ENCODE measurements at regions not wholly inside any gene's neighbourhood (a gene's known extent, or its start where the extent isn't known, plus 50 kb on each side); places are given as distances from the start of the nearest gene placed in this dataset.
"Not testable (repeated sequence)": the region's sequence is repeated elsewhere in the genome, so short reads cannot be mapped to it uniquely, and the experiment has no call there.

DNA sequence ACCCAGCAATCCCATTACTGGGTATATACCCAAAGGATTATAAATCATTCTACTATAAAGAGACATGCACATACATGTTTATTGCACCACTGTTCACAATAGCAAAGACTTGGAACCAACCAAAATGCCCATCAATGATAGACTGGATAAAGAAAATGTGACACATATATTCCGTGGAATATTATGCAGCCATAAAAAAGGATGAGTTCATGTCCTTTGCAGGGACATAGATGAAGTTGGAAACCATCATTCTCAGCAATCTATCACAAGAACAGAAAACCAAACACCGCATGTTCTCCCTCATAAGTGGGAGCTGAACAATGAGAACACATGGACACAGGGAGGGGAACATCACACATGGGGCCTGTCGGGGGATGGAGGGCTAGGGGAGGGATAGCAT lies 113.2 kb upstream of the PRSS1 start:
- not testable (repeated sequence) for DNase-seq

- DNase-seq = no peak
Observed at GRCh38 chr7:142632271-142633134, 116.8 kb upstream of the PRSS1 start.

GRCh38 chr7:142629588-142630260 lies 119.5 kb upstream of the PRSS1 start:
- DNase-seq = no peak

DNA sequence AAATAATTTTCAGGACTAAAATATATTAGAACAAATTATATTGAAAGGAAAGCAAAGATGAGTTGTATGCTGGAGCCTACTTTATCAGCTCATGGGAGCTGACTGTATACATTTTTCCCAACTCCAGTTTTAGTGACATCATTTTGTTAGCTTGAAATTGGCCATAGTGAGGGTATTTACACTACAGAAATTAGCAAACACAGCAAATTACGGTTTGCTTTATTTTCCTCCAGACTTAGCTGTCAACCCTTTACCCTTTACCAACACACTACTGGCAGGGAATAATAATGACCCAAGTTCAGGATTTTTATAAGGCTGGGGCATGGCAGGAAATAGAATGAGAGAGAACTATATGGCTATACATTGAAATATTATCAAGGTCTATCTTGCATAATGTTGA lies 120.3 kb upstream of the PRSS1 start:
- no peak for DNase-seq

DNA sequence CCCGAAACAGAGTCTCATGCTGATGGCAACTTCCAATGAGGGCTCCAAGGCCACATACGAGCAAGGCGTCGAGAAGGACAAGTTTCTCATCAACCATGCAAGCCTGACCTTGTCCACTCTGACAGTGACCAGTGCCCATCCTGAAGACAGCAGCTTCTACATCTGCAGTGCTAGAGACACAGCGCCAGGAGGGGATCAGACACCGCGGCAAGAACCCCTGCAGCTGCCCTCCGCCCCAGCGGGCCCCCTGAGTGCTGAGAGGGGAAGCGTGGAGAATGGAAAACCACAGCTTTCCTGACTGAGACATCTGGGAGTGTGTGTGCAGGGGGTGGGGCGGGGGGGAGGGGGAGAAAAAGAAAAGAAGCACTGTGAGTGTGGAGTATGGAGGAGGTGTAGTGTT lies 122.0 kb upstream of the PRSS1 start:
- DNase-seq = not testable (repeated sequence)

- no peak for DNase-seq
Observed at GRCh38 chr7:142626420-142627035, 122.7 kb upstream of the PRSS1 start.

GRCh38 chr7:142625216-142625615 lies 124.1 kb upstream of the PRSS1 start:
- DNase-seq = not testable (repeated sequence)

- DNase-seq = no peak
Observed at GRCh38 chr7:142620402-142620801, 128.9 kb upstream of the PRSS1 start.

- no peak for DNase-seq
Observed at GRCh38 chr7:142618655-142619351, 130.5 kb upstream of the PRSS1 start.

DNA sequence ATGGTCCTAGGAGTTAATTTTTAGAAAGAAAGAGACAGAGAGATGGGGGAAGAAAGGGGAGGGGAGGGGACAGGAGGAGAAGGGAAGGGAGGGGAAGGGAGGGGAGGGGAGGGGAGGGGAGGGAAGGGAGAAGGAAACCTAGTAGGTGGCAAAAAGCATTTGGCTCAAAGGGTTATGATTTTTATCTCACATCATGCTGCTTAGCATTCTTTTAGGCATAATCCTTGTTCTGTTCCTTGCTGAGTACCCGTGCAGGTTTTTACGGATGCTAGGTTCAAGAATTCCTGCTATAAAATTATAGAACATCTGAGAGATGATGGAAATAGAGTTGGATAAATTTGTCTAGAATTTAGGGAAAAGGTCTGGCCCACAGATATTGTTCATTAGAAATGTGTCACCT lies 132.4 kb upstream of the PRSS1 start:
- no peak for DNase-seq

DNA sequence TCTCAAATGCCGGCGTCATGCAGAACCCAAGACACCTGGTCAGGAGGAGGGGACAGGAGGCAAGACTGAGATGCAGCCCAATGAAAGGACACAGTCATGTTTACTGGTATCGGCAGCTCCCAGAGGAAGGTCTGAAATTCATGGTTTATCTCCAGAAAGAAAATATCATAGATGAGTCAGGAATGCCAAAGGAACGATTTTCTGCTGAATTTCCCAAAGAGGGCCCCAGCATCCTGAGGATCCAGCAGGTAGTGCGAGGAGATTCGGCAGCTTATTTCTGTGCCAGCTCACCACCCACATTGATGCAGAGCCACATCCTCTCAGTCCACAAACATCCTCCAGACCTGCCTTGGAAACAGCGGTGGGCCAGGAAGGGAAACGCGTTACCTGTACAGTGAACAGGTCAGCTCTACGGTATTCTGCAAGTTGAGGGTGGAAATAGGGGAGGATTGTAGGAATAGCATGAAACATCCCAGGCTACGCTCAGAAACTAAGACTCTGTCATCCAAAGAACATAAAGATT lies 133.1 kb upstream of the PRSS1 start:
- DNase-seq = no peak

DNA sequence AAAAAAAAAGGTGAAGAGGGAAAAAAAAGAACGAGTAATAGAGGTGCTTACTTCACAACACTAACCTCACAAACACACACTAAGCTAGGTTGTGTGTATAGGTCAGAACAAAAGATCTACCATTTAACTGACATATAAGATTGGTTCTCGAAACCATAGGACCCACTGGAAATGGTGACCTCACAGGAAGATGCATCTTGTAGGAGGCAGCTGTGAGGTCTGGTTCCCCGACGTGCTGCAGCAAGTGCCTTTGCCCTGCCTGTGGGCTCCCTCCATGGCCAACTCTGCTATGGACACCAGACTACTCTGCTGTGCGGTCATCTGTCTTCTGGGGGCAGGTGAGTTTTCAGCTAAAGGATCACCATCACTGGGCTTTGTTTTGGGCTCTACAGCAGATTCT lies 133.8 kb upstream of the PRSS1 start:
- DNase-seq = no peak

DNA sequence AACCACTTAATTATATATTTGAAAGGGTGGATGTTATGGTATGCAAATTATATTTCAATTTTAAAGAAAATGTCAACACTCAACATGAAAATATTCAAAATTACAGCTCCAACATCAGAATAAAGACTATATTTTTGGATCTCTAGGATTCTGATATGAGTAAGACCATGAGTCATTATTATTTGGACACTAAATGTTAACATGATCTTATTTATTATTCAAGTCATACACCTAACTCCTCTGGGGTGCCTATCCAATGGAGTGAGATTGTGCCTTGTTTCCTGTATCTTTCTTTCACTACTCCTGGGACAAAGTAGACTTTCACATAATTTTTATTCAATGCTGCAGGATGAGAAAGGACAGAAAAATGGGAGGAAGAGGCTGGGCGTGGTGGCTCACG lies 135.2 kb upstream of the PRSS1 start:
- no peak for DNase-seq

DNA sequence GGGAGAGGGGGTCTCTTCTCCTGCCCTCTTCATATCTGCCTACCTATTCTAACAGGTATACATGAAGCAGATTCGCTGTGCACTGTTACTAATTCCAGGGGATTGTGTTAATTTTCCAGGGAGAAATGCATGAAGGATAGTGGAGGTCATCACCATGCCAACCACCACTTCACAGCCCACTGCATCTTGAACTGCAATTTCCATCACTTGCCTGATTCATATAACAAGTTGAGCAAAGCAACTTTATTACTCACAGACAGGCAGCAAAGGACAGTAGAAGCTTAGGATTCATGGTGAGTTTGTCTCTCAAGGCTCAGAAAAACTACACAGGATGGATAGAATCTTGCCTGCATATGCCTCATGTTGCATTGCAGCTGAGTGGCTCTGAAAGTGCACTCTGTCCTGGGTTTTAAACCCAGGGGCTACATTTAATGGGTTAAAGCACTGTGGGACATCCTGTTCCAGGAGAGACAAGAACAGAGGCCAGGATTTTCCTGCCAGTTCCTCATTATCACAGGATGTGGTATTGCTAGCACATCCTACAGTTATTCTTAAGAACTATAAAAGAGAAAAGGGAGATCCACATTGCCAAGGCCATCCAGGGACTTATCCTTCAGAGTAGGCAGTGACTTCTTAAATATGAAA lies 136.9 kb upstream of the PRSS1 start:
- DNase-seq = no peak

GRCh38 chr7:142611566-142612236 lies 137.6 kb upstream of the PRSS1 start:
- DNase-seq = no peak

DNA sequence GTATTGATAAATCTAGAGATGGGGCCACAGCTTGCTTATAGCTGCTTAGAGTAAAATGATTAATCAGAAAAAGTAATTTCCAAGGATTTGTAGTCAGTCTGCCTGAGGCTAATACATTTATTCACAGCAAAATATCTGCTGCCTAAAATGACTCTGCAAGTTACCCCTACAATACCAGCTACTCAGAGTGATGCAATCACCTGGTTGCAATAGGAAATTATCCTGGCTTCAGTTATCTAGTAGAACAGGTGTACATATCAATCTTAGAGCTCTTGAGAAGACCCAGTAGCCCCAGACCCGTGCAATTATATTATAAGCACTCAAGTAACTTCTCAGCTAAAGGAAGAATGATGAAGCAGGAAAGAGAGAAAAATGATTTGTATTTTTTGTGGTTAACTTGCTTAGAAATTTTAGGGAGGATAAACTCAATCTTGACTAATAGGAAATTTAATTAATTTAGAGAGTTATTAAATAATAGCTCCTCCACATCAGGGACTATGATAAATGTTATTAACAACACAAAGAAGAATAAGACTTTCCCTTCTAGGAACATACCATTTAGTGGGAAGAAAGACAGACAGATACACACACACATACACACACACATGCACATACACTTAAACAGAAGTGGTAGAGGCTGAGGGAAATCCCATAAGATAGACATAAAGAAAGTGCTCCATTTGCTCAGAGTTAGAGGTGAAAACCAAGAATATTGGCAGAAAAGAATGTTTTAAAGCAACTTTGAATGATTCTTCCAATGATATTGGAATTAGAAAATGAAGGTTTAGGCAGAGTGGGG lies 140.4 kb upstream of the PRSS1 start:
- DNase-seq = no peak

GRCh38 chr7:142607351-142607750 lies 141.9 kb upstream of the PRSS1 start:
- DNase-seq = no peak

GRCh38 chr7:142606081-142606480 lies 143.2 kb upstream of the PRSS1 start:
- no peak for DNase-seq

GRCh38 chr7:142604671-142605070 lies 144.6 kb upstream of the PRSS1 start:
- DNase-seq = no peak

- no peak for DNase-seq
Observed at GRCh38 chr7:142603870-142604448, 145.3 kb upstream of the PRSS1 start.

DNA sequence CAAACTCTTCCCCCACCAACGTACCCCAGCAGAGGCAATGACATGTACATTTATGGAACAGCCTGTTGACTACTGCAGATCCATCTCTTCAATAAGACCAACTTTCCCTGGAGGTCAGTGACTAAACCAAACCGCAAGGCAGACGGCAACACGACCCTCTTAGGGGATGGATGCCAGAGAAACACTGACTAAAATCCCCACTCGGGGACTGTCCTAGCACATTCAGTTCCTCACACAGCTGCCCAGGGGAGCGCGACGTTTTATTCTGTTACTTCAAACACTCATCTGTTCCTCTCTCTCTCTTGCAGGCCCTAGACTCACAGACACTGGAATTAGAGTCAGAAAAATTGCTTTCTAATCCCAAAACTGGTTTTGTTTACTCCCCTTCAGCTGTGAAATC lies 146.5 kb upstream of the PRSS1 start:
- no peak for DNase-seq

Data from GOT3 (cell line).